Kidney epithelial cell (primary cell): ENCODE measurements at regions not wholly inside any gene's neighbourhood (a gene's known extent, or its start where the extent isn't known, plus 50 kb on each side); places are given as distances from the start of the nearest gene placed in this dataset.
"Not testable (repeated sequence)": the region's sequence is repeated elsewhere in the genome, so short reads cannot be mapped to it uniquely, and the experiment has no call there.

ENCODE experiments used
- DNase-seq: peaks from one replicate; pipeline ENCODE4 v3.0.0-alpha.2; 2010; ENCODE audit warnings: low read depth
- H3K27me3 ChIP-seq: 2 replicates; pipeline ENCODE4 v1.6.0; 2011; ENCODE audit warnings: low read length; ENCODE audit not compliant: control insufficient read depth, insufficient read depth
- H3K36me3 ChIP-seq: 2 replicates; pipeline ENCODE4 v1.5.1; 2011; ENCODE audit warnings: low read length; ENCODE audit not compliant: control insufficient read depth, insufficient read depth
- H3K4me3 ChIP-seq: 2 replicates; pipeline ENCODE4 v1.5.1; 2011; ENCODE audit warnings: low read depth, mild to moderate bottlenecking, control low read depth, low read length
- TF ChIP-seq, protein P1 (sequence below): IDR thresholded peaks from 2 replicates; pipeline ENCODE4 v1.5.1; 2011; ENCODE audit warnings: mild to moderate bottlenecking, moderate library complexity, low read length, control low read depth, inconsistent platforms; ENCODE audit not compliant: insufficient read depth, poor library complexity, severe bottlenecking

DNA sequence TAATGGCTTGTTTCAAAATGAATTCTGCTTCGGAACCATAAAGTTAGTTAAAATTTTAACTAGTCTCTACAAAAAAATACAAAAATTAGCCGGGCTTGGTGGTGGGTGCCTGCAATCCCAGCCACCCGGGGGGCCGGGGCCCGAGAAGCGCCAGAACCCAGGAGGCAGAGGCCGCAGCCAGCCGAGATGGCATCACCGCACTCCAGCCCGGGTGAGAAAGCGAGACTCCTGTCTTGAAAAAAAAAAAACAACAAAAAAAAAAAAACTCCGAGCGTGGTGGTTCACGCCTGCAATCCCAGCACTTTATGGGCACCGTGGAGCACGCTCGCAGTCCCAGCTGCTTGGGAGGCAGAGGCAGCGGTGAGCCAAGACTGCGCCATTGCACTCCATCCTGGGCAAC lies 781.4 kb downstream of the BRINP3 start:
- TF ChIP-seq, protein P1, sequence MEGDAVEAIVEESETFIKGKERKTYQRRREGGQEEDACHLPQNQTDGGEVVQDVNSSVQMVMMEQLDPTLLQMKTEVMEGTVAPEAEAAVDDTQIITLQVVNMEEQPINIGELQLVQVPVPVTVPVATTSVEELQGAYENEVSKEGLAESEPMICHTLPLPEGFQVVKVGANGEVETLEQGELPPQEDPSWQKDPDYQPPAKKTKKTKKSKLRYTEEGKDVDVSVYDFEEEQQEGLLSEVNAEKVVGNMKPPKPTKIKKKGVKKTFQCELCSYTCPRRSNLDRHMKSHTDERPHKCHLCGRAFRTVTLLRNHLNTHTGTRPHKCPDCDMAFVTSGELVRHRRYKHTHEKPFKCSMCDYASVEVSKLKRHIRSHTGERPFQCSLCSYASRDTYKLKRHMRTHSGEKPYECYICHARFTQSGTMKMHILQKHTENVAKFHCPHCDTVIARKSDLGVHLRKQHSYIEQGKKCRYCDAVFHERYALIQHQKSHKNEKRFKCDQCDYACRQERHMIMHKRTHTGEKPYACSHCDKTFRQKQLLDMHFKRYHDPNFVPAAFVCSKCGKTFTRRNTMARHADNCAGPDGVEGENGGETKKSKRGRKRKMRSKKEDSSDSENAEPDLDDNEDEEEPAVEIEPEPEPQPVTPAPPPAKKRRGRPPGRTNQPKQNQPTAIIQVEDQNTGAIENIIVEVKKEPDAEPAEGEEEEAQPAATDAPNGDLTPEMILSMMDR, result no peak
- DNase-seq, result no peak
- Histone ChIP-seq H3K36me3 (no peaks in the 10 kb centered on the region), H3K27me3 (no peaks in the 10 kb centered on the region), H3K4me3 (no peak overlapping the region)

DNA sequence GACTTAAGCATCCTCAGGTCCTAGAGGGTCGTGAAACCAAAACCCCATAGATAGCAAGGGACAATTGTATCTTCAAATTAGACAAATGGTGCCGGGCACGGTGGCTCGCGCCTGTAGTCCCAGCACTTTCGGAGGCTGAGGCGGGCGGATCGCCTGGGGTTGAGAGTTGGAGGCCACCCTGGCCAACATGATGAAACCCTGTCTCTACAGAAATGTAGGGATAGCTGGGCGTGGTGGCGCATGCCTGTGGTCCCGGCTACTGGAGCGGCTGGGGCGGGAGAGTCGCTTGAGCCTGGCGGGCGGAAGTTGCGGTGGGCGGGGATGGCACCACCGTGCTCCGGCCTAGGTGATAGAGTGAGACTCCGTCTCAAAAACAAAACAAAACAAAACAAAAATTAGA lies 780.6 kb downstream of the BRINP3 start:
- DNase-seq, result no peak
- H3K4me3 ChIP-seq, result no peak overlapping the region

DNA sequence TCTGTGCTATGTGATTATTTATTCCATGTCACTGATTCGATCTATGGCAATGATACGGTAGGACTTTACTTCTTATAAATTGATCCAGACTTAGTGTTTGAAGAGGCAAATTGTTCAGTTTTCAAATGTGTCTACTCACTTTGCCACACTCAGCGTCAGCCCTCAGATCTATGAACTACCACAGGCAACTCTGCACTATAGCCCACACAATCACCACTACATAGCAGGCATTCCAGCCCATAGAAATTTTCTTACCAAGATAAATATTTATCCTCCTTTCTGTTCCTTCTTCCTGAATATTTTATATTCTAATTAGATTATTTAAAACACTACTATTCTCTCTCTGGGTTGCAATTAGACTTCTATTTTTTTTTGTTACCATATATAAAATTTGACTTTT lies 776.1 kb downstream of the BRINP3 start:
- no peak for DNase-seq
- H3K36me3 ChIP-seq, result no peaks in the 10 kb centered on the region
- no peaks in the 10 kb centered on the region for H3K27me3 ChIP-seq
- TF ChIP-seq, protein P1, result no peak
- H3K4me3 ChIP-seq, result no peak overlapping the region

More for the DNA sequence above, 780.6 kb downstream of the BRINP3 start:
- TF ChIP-seq, protein P1, result no peak
- no peaks in the 10 kb centered on the region for H3K36me3 ChIP-seq
- H3K27me3 ChIP-seq, result no peaks in the 10 kb centered on the region

DNA sequence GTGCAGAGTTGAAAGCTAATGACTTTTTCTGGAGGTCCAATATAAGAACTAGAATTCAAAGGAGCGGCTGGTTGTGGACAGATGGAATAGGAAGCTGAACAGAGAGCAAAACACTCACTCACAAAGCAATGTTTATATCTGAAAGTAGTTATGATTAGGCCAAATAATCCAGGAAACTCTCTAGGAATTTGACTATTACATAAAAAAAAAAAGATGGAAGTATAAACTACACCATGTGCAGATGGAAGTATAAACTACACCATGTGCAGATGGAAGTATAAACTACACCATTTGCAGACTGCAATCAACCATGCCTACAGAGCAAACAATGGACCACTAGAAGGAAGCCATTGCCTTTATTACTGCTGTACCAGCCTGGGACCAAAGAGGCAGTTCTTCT lies 771.1 kb downstream of the BRINP3 start:
- TF ChIP-seq, protein P1, result no peak
- no peaks in the 10 kb centered on the region for H3K27me3 ChIP-seq
- no peak overlapping the region for H3K4me3 ChIP-seq
- H3K36me3 ChIP-seq, result no peaks in the 10 kb centered on the region
- no peak for DNase-seq

DNA sequence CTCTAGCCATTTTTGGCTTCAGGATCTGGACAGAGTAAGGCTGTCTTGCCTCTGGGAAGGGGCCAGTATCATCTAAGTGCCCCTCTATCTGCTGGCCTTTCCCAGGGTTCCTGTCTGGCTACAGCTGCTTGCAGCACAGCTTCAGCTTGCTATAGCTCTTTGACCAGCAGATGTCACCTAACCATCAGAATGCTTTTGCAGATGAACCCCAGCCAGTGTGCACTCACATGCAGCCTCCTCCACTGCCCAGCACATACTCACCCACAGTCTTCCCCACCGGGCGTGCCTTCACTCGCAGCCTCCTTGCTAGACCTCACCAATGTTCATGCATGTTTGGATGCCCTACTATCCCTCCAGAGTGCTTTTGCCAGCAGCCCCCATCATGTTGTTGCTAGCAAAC lies 769.0 kb downstream of the BRINP3 start:
- Histone ChIP-seq H3K36me3 (no peaks in the 10 kb centered on the region), H3K4me3 (no peak overlapping the region), H3K27me3 (no peaks in the 10 kb centered on the region)
- no peak for DNase-seq
- TF ChIP-seq, protein P1, result peak; percentile 26

DNA sequence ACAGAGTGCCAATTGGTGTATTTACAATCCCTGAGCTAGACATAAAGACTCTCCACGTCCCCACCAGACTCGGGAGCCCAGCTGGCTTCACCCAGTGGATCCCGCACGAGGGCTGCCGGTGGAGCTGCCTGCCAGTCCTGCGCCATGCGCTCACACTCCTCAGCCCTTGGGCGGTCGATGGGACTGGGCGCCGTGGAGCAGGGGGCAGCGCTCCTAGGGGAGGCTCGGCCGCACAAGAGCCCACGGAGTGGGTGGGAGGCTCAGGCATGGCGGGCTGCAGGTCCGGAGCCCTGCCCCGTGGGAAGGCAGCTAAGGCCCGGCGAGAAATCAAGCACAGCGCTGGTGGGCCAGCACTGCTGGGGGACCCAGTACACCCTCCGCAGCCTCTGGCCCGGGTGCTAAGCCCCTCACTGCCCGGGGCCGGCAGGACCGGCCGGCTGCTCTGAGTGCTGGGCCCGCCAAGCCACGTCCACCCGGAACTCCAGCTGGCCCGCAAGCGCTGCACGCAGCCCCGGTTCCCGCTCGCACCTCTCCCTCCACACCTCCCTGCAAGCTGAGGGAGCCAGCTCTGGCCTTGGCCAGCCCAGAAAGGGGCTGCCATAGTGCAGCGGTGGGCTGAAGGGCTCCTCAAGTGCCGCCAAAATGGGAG lies 759.4 kb downstream of the BRINP3 start:
- H3K4me3 ChIP-seq, DNase-seq, H3K27me3 ChIP-seq, H3K36me3 ChIP-seq: not testable (repeated sequence)
